Urinary bladder (tissue), 3 donors: ENCODE measurements at regions not wholly inside any gene's neighbourhood (a gene's known extent, or its start where the extent isn't known, plus 50 kb on each side); places are given as distances from the start of the nearest gene placed in this dataset.

ENCODE experiments used
- DNase-seq: peaks from one replicate; pipeline ENCODE4 v3.0.0-alpha.2; 2015; ENCODE audit errors: extremely low spot score
- H3K27ac ChIP-seq: one replicate; pipeline ENCODE4 v1.5.1; 2013; ENCODE audit warnings: low read depth, mild to moderate bottlenecking, moderate library complexity
- H3K36me3 ChIP-seq: one replicate; pipeline ENCODE4 v1.6.1; 2013; ENCODE audit warnings: mild to moderate bottlenecking, moderate library complexity; ENCODE audit not compliant: insufficient read depth
- H3K4me1 ChIP-seq: one replicate; pipeline ENCODE4 v1.6.1; 2013; ENCODE audit warnings: mild to moderate bottlenecking, moderate library complexity; ENCODE audit not compliant: insufficient read depth
- H3K4me3 ChIP-seq: one replicate; pipeline ENCODE4 v1.5.1; 2013; ENCODE audit warnings: low read depth, low read length
- WGBS: extraction: QIAGEN DNeasy Blood & Tissue Kit; methylation state at CpG from one replicate; pipeline ENCODE4 v1.1.7; 2013; 5-methylcytosine and 5-hydroxymethylcytosine counted together
- donor health status: healthy with polysubstance abuse.
- donor health status: healthy.

GRCh38 chr5:61626639-61627282 is 294.7 kb downstream of the ZSWIM6 start:
- Histone ChIP-seq H3K4me3 (peak overlapping the region; percentile 52), H3K27ac (no peak overlapping the region), H3K36me3 (no peaks in the 10 kb centered on the region), H3K4me1 (no peaks in the 10 kb centered on the region)
- no peak for DNase-seq
- WGBS: 59% methylated on average over 10 of the region's 10 CpGs

- Histone ChIP-seq H3K4me1 (no peaks in the 10 kb centered on the region), H3K4me3 (no peak overlapping the region), H3K27ac (no peak overlapping the region), H3K36me3 (no peaks in the 10 kb centered on the region)
- DNase-seq: no peak
- 75% methylated on average over 2 of the region's 2 CpGs for WGBS
Measured at GRCh38 chr5:61627531-61627930, 295.5 kb downstream of the ZSWIM6 start.

GRCh38 chr5:61630908-61631307 is 298.9 kb downstream of the ZSWIM6 start:
- Histone ChIP-seq H3K36me3 (no peaks in the 10 kb centered on the region), H3K4me1 (no peaks in the 10 kb centered on the region), H3K4me3 (no peak overlapping the region), H3K27ac (no peak overlapping the region)
- DNase-seq: no peak
- WGBS: 82% methylated on average over 2 of the region's 2 CpGs

DNA sequence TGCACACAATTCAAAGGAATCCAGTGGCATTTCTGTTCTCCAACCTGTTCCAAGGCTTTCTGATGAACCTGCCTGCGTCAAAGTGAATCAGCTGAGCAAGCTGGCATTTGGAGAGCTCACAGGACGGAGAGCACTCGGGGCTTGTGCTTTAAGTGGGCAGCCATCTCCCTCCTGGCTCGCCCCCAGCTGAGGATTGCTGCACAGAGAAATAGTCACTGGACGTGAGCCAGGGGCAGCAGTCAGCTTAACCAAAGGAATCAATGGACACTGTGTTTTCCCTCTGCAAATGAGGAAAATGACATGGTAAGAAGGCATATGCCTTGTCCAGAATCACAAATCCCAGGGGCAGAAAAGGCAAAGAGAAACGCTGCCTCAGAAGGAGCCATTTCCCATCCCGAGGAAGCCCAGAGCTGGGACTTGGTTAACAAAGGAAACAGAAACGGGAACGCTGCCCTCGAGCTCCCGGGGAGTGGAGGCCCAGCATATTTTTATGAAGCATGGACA is 299.4 kb downstream of the ZSWIM6 start:
- no peak for DNase-seq
- Histone ChIP-seq H3K4me1 (no peaks in the 10 kb centered on the region), H3K4me3 (no peak overlapping the region), H3K36me3 (no peaks in the 10 kb centered on the region), H3K27ac (no peak overlapping the region)
- WGBS: 21% methylated on average over 11 of the region's 11 CpGs

DNA sequence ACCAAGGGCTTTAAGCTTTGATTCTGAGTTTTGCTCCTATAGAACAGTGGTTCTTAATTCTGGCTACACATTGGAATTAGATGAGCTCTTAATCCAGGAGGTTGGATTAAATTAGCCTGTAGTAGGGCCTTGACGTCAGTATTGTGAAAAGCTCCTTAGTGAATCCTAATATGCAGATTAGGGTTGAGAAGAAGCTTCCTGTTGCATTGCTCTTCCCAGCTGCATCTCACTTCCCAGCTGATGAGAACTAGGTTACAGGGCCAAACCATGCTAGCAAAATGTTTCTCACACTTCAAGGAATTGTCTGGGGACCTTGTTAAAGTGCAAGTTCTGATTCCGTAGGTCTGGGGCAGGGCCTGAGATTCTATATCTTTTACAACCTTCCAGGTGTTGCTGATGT is 300.0 kb downstream of the ZSWIM6 start:
- Histone ChIP-seq H3K4me3 (no peak overlapping the region), H3K27ac (no peak overlapping the region), H3K36me3 (no peaks in the 10 kb centered on the region), H3K4me1 (no peaks in the 10 kb centered on the region)
- no peak for DNase-seq
- WGBS: 86% methylated on average over 2 of the region's 2 CpGs

DNA sequence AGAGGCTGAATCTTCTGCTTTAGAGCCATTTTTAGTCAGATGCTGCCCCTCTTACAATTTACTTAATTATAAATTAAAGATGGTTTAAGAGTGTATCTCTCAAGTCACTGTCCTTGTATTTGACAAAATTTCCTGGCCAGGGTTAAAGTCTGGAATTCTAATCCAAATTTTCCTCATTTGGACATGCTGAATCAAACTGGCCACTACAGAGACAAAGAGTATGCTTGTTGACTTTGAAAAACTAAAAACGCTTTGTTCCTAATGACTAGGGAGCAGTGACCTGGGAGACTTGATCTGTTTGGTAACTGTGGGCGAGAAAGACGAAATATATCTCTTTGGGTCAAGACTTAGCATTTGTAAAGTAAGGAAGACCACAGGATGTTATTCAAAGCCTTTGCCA is 303.2 kb downstream of the ZSWIM6 start:
- no peak for DNase-seq
- no peaks in the 10 kb centered on the region for H3K4me1 ChIP-seq
- no peak overlapping the region for H3K4me3 ChIP-seq
- no peaks in the 10 kb centered on the region for H3K36me3 ChIP-seq
- 87% methylated on average over 3 of the region's 3 CpGs for WGBS
- no peak overlapping the region for H3K27ac ChIP-seq

- Histone ChIP-seq H3K4me3 (no peak overlapping the region), H3K4me1 (no peaks in the 10 kb centered on the region), H3K27ac (no peak overlapping the region), H3K36me3 (no peaks in the 10 kb centered on the region)
- DNase-seq: no peak
Measured at GRCh38 chr5:61637566-61637965, 305.5 kb downstream of the ZSWIM6 start.

DNA sequence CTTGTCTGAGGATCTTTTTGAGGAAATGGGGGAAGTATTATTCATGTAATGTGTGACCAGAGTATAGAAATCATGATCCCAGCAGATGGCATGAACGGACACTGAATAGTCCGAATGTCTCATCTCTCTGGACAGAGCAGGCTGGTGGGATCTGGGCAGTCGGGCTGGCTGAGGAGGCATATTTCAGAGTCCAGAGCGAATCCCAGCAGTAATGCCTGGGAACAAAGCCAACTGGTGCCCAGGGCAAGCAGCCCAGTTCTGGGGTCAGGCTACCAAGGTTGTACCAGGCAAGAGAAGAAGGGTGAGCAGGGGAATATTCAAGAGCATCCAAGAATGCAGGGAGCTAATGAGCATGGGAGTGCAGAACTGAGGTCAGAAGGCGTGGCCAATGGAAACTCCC is 306.4 kb downstream of the ZSWIM6 start:
- Histone ChIP-seq H3K4me1 (no peaks in the 10 kb centered on the region), H3K36me3 (no peaks in the 10 kb centered on the region), H3K4me3 (no peak overlapping the region), H3K27ac (no peak overlapping the region)
- DNase-seq: no peak
- WGBS: 83% methylated on average over 5 of the region's 5 CpGs

DNA sequence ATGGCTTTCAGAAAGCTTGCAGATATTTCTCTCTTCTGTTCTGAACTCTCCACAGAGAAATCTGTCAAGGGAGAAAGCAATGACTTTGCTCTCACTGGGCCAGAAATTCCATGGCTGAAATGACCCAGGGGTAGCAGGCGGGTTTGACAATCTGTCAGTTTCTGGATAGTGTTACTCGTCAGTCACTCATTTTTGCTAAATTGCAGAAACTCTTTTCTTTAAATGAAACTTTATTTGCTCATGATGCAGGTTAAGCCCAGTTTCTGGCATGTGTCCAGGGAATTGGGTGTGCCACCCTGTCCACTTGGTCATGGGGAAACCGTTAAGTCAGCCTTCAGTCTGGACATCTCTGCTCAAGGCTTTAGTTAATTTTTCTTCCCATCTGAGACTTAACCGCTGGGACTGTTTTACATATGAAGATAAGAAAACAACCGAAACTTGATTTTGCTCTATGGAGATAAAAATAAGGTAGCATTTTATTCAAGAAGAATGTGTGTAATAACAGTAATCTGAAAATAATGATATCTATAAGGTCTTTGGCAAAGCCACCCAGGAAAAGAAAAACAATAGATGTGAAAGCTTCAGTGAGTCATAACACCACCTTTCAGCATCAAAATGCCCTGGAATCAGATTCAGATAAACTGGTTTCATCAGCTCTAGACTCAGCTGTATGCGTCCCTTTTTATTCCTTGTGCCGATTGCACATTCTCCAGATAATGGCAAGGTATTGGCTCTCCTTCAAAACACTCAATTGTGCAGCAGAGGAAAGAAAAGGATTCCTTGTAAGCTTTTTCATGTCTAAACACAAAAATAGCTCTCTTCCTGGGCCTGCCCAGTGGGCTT is 308.3 kb downstream of the ZSWIM6 start:
- DNase-seq: no peak
- Histone ChIP-seq H3K36me3 (no peaks in the 10 kb centered on the region), H3K4me3 (no peak overlapping the region), H3K4me1 (no peaks in the 10 kb centered on the region), H3K27ac (no peak overlapping the region)
- WGBS: 78% methylated on average over 7 of the region's 7 CpGs

DNA sequence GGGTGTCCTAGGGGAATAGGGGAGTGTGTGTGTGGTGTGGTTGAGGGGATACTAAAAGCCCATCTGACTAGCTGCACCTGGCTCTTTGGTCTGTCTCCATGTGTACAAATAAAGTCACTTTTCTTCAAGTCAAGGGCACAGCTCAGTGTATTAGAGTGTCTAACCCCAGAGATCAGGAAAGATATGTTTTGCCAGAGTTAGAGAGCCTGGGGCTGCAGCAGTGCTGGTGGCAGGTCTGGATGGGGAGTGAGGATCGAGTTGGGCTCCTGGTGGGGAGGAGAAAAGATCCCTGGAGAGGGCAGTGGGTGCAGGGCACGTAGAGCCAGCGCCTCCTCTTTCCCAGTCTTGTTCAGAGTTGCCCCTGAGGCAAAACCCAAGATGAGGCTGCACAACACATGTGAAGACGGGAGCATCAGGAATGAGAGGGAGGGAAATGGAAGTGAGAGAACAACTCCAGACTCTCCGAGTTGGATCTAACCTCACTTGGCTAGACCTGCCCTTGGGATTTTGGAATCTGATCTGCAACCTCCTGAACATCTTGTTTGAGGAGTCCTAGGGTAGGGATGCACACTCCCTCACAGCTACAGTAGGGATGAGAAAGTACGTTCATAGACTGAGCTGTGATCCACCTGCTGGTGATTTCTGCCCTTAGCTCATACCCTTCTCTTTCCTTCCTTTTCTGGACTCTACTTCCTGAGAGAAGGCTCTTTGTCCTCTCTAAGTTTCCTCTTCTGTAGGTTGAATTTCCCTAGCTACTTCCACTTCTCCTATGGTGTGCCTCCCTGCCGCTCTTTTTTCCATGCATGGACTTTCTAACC is 309.9 kb downstream of the ZSWIM6 start:
- no peak overlapping the region for H3K27ac ChIP-seq
- H3K4me3 ChIP-seq: no peak overlapping the region
- no peaks in the 10 kb centered on the region for H3K4me1 ChIP-seq
- 68% methylated on average over 7 of the region's 7 CpGs for WGBS
- no peak for DNase-seq
- H3K36me3 ChIP-seq: no peaks in the 10 kb centered on the region

DNA sequence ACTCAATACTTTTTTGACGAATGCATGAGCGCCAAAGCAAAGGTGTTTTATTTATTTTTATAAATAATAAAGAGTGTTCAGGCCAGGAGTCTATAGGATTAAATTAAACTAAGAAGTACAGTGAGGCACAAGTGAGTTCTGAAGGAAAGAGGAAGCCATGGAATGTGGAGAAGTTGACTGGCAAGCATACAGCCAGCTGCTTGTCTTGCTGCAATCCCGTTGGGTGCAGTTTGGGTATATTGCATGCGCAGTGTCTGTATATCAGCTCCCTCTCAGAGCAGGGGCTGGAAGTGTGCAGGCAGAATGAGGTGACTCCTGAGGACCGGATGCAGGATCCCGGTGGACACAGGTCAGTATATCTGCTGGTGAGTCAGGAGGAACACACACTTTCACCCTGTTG is 315.6 kb downstream of the ZSWIM6 start:
- DNase-seq: no peak
- WGBS: 88% methylated on average over 6 of the region's 6 CpGs

DNA sequence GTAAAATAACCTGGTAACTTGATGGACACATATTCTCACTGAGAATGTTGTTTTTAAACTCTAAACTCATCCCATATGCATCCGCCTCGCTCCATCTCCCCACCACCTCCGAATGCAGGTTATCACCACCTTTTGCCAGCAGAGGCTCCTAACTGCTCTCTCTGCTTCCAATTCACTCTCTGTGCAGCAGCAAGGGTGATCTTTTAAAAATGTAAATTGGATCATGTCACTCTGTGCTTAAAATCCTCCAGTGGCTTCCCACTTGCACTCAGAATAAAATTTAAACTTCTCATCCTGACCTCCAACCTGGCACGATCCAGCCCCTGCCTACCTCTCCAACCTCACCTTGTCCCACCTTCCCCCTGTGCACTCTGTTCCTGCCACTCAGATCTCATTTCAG is 317.2 kb downstream of the ZSWIM6 start:
- Histone ChIP-seq H3K36me3 (no peaks in the 10 kb centered on the region), H3K27ac (no peak overlapping the region), H3K4me3 (no peak overlapping the region), H3K4me1 (no peaks in the 10 kb centered on the region)
- no peak for DNase-seq
- 92% methylated on average over 4 of the region's 4 CpGs for WGBS

More for the DNA sequence above, 315.6 kb downstream of the ZSWIM6 start:
- H3K4me1 ChIP-seq: no peaks in the 10 kb centered on the region
- H3K27ac ChIP-seq: no peak overlapping the region
- H3K36me3 ChIP-seq: no peaks in the 10 kb centered on the region
- no peak overlapping the region for H3K4me3 ChIP-seq

- 91% methylated on average over 5 of the region's 5 CpGs for WGBS
- DNase-seq: no peak
- no peaks in the 10 kb centered on the region for H3K4me1 ChIP-seq
- no peak overlapping the region for H3K27ac ChIP-seq
- no peaks in the 10 kb centered on the region for H3K36me3 ChIP-seq
- H3K4me3 ChIP-seq: no peak overlapping the region
Measured at GRCh38 chr5:61649971-61650370, 317.9 kb downstream of the ZSWIM6 start.
